ENCODE measurements at regions not wholly inside any gene's neighbourhood (a gene's known extent, or its start where the extent isn't known, plus 50 kb on each side); places are given as distances from the start of the nearest gene placed in this dataset.
"Not testable (repeated sequence)": the region's sequence is repeated elsewhere in the genome, so short reads cannot be mapped to it uniquely, and the experiment has no call there.

- no peak overlapping the region for H3K4me3 ChIP-seq (ENCODE audit: low read depth in 1 of 2, low read length in 2 of 2)
- H3K9ac ChIP-seq (ENCODE audit: low read length) = no peak overlapping the region
- no peaks in the 10 kb centered on the region for H3K36me3 ChIP-seq (ENCODE audit: insufficient read depth, low read length)
- no peaks in the 10 kb centered on the region for H3K27me3 ChIP-seq (ENCODE audit: control insufficient read depth in 1 of 2, insufficient read depth in 2 of 2, low read length in 2 of 2)
- H3K4me1 ChIP-seq (ENCODE audit: insufficient read depth, low read length) = no peaks in the 10 kb centered on the region
- no peaks in the 10 kb centered on the region for H3K9me3 ChIP-seq (ENCODE audit: low read length)
- no peak overlapping the region for H3K27ac ChIP-seq (ENCODE audit: low read depth, low read length)
These were observed 110.0 kb downstream of the ENC1 start for GRCh38 chr5:74530326-74531050.

DNA sequence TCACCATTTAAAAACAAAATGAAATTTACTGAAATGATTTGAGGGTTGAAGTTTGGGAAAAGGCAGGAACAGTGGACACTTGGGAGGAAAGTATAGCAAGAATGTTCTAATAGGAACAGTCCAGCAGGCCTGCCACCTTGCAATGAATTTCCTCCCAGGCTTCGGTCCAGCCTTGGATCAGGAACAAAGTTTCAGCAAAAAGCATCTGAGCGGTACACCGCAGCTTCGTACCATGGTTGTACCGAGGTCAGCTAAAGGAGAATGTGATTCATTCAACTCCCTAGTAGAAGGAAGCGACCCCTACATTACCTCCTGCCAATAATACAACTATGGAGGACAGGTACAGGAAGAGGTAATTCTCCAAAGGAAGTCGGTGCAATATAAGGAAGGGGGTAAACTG, 111.4 kb downstream of the ENC1 start:
- Histone ChIP-seq H3K9ac (ENCODE audit: low read length) (no peak overlapping the region), H3K4me3 (ENCODE audit: low read depth in 1 of 2, low read length in 2 of 2) (no peak overlapping the region), H3K36me3 (ENCODE audit: insufficient read depth, low read length) (no peaks in the 10 kb centered on the region), H3K4me1 (ENCODE audit: insufficient read depth, low read length) (no peaks in the 10 kb centered on the region), H3K9me3 (ENCODE audit: low read length) (no peaks in the 10 kb centered on the region), H3K27ac (ENCODE audit: low read depth, low read length) (no peak overlapping the region), H3K27me3 (ENCODE audit: control insufficient read depth in 1 of 2, insufficient read depth in 2 of 2, low read length in 2 of 2) (no peaks in the 10 kb centered on the region)

DNA sequence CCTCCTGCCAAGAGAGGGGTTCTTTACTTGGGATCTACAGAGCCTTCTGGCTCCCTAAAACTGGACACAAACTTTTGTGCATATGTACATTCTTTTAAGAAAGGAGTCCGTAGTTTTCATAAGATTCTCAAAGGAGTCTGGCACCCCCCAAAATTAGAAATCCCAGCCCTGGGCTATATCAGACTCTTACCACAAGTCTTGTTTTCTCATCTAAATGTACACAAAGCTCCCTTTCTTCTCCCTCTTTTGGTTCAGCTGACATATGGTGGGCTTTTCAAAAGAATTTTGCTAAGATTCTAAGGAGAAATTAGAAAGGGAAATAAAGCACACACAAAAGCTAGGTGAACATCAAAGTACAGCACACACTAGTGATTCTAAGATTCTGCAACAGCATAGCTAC, 114.4 kb downstream of the ENC1 start:
- no peaks in the 10 kb centered on the region for H3K9me3 ChIP-seq (ENCODE audit: low read length)
- H3K4me3 ChIP-seq (ENCODE audit: low read depth in 1 of 2, low read length in 2 of 2) = no peak overlapping the region
- no peaks in the 10 kb centered on the region for H3K36me3 ChIP-seq (ENCODE audit: insufficient read depth, low read length)
- H3K9ac ChIP-seq (ENCODE audit: low read length) = no peak overlapping the region
- H3K27me3 ChIP-seq (ENCODE audit: control insufficient read depth in 1 of 2, insufficient read depth in 2 of 2, low read length in 2 of 2) = no peaks in the 10 kb centered on the region
- H3K4me1 ChIP-seq (ENCODE audit: insufficient read depth, low read length) = no peaks in the 10 kb centered on the region
- H3K27ac ChIP-seq (ENCODE audit: low read depth, low read length) = no peak overlapping the region

DNA sequence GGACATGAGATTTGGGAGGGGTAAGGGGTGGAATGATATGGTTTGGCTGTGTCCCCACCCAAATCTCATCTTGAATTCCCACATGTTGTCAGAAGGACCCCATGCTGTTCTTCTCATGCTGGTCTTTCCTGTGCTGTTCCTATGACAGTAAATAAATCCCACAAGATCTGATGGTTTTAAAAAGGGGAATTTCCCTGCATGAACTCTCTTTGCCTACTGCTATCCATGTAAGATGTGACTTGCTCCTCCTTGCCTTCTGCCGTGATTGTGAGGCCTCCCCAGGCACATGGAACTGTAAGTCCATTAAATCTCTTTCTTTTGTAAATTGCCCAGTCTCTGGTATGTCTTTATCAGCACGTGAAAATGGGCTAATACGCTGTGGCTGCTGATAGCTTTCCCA, 115.8 kb downstream of the ENC1 start:
- not testable (repeated sequence) for H3K36me3 ChIP-seq (ENCODE audit: insufficient read depth, low read length); H3K9ac ChIP-seq (ENCODE audit: low read length); H3K27ac ChIP-seq (ENCODE audit: low read depth, low read length); H3K27me3 ChIP-seq (ENCODE audit: control insufficient read depth in 1 of 2, insufficient read depth in 2 of 2, low read length in 2 of 2); H3K4me1 ChIP-seq (ENCODE audit: insufficient read depth, low read length); H3K9me3 ChIP-seq (ENCODE audit: low read length); H3K4me3 ChIP-seq (ENCODE audit: low read depth in 1 of 2, low read length in 2 of 2)

- not testable (repeated sequence) for H3K9ac ChIP-seq (ENCODE audit: low read length); H3K27ac ChIP-seq (ENCODE audit: low read depth, low read length); H3K36me3 ChIP-seq (ENCODE audit: insufficient read depth, low read length); H3K4me3 ChIP-seq (ENCODE audit: low read depth in 1 of 2, low read length in 2 of 2); H3K27me3 ChIP-seq (ENCODE audit: control insufficient read depth in 1 of 2, insufficient read depth in 2 of 2, low read length in 2 of 2); H3K9me3 ChIP-seq (ENCODE audit: low read length); H3K4me1 ChIP-seq (ENCODE audit: insufficient read depth, low read length)
These were observed 116.8 kb downstream of the ENC1 start for GRCh38 chr5:74523698-74524097.

DNA sequence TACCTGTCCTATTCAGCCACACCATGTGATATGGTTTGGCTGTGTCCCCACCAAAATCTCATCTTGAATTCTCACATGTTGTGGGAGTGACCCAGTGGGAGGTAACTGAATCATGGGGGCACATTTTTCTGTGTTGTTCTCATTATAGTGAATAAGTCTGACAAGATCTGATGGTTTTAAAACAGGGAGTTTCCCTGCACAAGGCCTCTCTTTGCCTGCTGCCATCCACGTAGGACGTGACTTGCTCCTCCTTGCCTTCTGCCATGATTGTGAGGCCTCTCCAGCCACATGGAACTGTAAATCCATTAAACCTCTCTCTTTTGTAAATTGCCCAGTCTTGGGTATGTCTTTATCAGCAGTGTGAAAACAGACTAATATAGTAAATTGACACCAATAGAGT, 117.7 kb downstream of the ENC1 start:
- H3K9me3 ChIP-seq (ENCODE audit: low read length); H3K27ac ChIP-seq (ENCODE audit: low read depth, low read length); H3K36me3 ChIP-seq (ENCODE audit: insufficient read depth, low read length); H3K4me1 ChIP-seq (ENCODE audit: insufficient read depth, low read length); H3K4me3 ChIP-seq (ENCODE audit: low read depth in 1 of 2, low read length in 2 of 2); H3K9ac ChIP-seq (ENCODE audit: low read length); H3K27me3 ChIP-seq (ENCODE audit: control insufficient read depth in 1 of 2, insufficient read depth in 2 of 2, low read length in 2 of 2): not testable (repeated sequence)

GRCh38 chr5:74521401-74521800, 119.1 kb downstream of the ENC1 start:
- no peak overlapping the region for H3K27ac ChIP-seq (ENCODE audit: low read depth, low read length)
- no peaks in the 10 kb centered on the region for H3K4me1 ChIP-seq (ENCODE audit: insufficient read depth, low read length)
- no peak overlapping the region for H3K9ac ChIP-seq (ENCODE audit: low read length)
- no peak overlapping the region for H3K4me3 ChIP-seq (ENCODE audit: low read depth in 1 of 2, low read length in 2 of 2)
- no peaks in the 10 kb centered on the region for H3K36me3 ChIP-seq (ENCODE audit: insufficient read depth, low read length)
- H3K27me3 ChIP-seq (ENCODE audit: control insufficient read depth in 1 of 2, insufficient read depth in 2 of 2, low read length in 2 of 2) = no peaks in the 10 kb centered on the region
- no peaks in the 10 kb centered on the region for H3K9me3 ChIP-seq (ENCODE audit: low read length)

DNA sequence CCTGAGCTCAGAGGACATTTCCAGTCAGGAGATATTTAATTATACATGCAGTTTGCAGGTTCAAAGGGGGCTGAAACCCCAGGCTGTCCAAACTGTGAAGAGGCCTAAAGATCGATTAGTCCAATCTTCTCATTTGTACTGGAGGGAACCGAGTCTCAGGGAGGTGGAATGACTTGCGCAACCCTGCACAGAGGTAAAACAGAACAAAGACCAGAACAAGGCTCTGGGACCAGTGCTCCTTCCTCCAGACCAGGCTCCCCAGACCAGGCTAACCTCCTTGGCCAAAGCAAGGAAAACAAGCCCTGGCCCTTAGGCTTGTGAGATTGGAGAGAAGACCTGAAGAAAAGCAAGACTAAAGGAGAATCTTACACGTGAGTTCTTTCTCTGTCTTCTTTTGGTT, 120.8 kb downstream of the ENC1 start:
- no peaks in the 10 kb centered on the region for H3K27me3 ChIP-seq (ENCODE audit: control insufficient read depth in 1 of 2, insufficient read depth in 2 of 2, low read length in 2 of 2)
- no peak overlapping the region for H3K4me3 ChIP-seq (ENCODE audit: low read depth in 1 of 2, low read length in 2 of 2)
- H3K36me3 ChIP-seq (ENCODE audit: insufficient read depth, low read length) = no peaks in the 10 kb centered on the region
- no peaks in the 10 kb centered on the region for H3K4me1 ChIP-seq (ENCODE audit: insufficient read depth, low read length)
- no peak overlapping the region for H3K27ac ChIP-seq (ENCODE audit: low read depth, low read length)
- no peak overlapping the region for H3K9ac ChIP-seq (ENCODE audit: low read length)
- no peaks in the 10 kb centered on the region for H3K9me3 ChIP-seq (ENCODE audit: low read length)

DNA sequence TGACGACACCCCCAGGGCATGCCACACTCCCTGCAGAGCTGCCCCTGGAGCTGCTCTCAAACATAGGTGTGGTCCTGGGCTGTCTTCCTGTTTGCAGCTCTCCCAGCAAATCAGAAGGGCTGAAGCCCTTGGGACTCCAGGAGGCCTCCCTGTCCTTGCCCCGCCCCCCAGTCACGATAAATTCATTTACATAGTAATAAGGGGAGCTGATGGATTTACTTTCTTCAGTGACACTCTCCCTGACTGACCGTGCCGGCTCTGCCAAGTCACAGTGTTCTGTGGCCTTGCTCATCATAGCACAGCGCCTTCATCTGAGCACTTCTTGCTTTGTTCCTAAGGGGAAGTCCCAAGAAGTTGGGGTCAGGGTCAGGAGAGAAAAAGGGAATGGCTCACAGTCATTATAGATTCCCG, 121.4 kb downstream of the ENC1 start:
- Histone ChIP-seq H3K4me3 (ENCODE audit: low read depth in 1 of 2, low read length in 2 of 2) (no peak overlapping the region), H3K4me1 (ENCODE audit: insufficient read depth, low read length) (no peaks in the 10 kb centered on the region), H3K27ac (ENCODE audit: low read depth, low read length) (no peak overlapping the region)

GRCh38 chr5:74517700-74518099, 122.8 kb downstream of the ENC1 start:
- no peaks in the 10 kb centered on the region for H3K27me3 ChIP-seq (ENCODE audit: control insufficient read depth in 1 of 2, insufficient read depth in 2 of 2, low read length in 2 of 2)
- no peak overlapping the region for H3K4me3 ChIP-seq (ENCODE audit: low read depth in 1 of 2, low read length in 2 of 2)
- no peaks in the 10 kb centered on the region for H3K36me3 ChIP-seq (ENCODE audit: insufficient read depth, low read length)
- H3K4me1 ChIP-seq (ENCODE audit: insufficient read depth, low read length) = no peaks in the 10 kb centered on the region
- H3K9me3 ChIP-seq (ENCODE audit: low read length) = no peaks in the 10 kb centered on the region
- H3K27ac ChIP-seq (ENCODE audit: low read depth, low read length) = no peak overlapping the region
- H3K9ac ChIP-seq (ENCODE audit: low read length) = no peak overlapping the region

More for the DNA sequence above, 121.4 kb downstream of the ENC1 start:
- H3K36me3 ChIP-seq (ENCODE audit: insufficient read depth, low read length) = no peaks in the 10 kb centered on the region
- no peaks in the 10 kb centered on the region for H3K27me3 ChIP-seq (ENCODE audit: control insufficient read depth in 1 of 2, insufficient read depth in 2 of 2, low read length in 2 of 2)
- H3K9ac ChIP-seq (ENCODE audit: low read length) = no peak overlapping the region
- H3K9me3 ChIP-seq (ENCODE audit: low read length) = no peaks in the 10 kb centered on the region

- H3K27me3 ChIP-seq (ENCODE audit: control insufficient read depth in 1 of 2, insufficient read depth in 2 of 2, low read length in 2 of 2) = no peaks in the 10 kb centered on the region
- H3K9ac ChIP-seq (ENCODE audit: low read length) = no peak overlapping the region
- H3K36me3 ChIP-seq (ENCODE audit: insufficient read depth, low read length) = no peaks in the 10 kb centered on the region
- H3K4me1 ChIP-seq (ENCODE audit: insufficient read depth, low read length) = no peaks in the 10 kb centered on the region
- no peaks in the 10 kb centered on the region for H3K9me3 ChIP-seq (ENCODE audit: low read length)
- no peak overlapping the region for H3K4me3 ChIP-seq (ENCODE audit: low read depth in 1 of 2, low read length in 2 of 2)
- H3K27ac ChIP-seq (ENCODE audit: low read depth, low read length) = no peak overlapping the region
These were observed 124.3 kb downstream of the ENC1 start for GRCh38 chr5:74516211-74516636.

GRCh38 chr5:74514888-74515551, 125.5 kb downstream of the ENC1 start:
- H3K36me3 ChIP-seq (ENCODE audit: insufficient read depth, low read length) = no peaks in the 10 kb centered on the region
- H3K4me1 ChIP-seq (ENCODE audit: insufficient read depth, low read length) = no peaks in the 10 kb centered on the region
- H3K9me3 ChIP-seq (ENCODE audit: low read length) = no peaks in the 10 kb centered on the region
- no peak overlapping the region for H3K27ac ChIP-seq (ENCODE audit: low read depth, low read length)
- H3K4me3 ChIP-seq (ENCODE audit: low read depth in 1 of 2, low read length in 2 of 2) = no peak overlapping the region
- no peak overlapping the region for H3K9ac ChIP-seq (ENCODE audit: low read length)
- no peaks in the 10 kb centered on the region for H3K27me3 ChIP-seq (ENCODE audit: control insufficient read depth in 1 of 2, insufficient read depth in 2 of 2, low read length in 2 of 2)
